ENCODE measurements at regions not wholly inside any gene's neighbourhood (a gene's known extent, or its start where the extent isn't known, plus 50 kb on each side); places are given as distances from the start of the nearest gene placed in this dataset.

- DNase-seq: no peak
These were observed 67.3 kb upstream of the NPY start for GRCh38 chr7:24216576-24217125.

- no peak for DNase-seq
These were observed 62.5 kb upstream of the NPY start for GRCh38 chr7:24221500-24221899.

GRCh38 chr7:24227068-24227467, 56.9 kb upstream of the NPY start:
- no peak for DNase-seq

GRCh38 chr7:24227603-24228359, 56.2 kb upstream of the NPY start:
- no peak for DNase-seq

GRCh38 chr7:24229481-24230226, 54.3 kb upstream of the NPY start:
- no peak for DNase-seq

GRCh38 chr7:24231493-24231892, 52.5 kb upstream of the NPY start:
- no peak for DNase-seq

- no peak for DNase-seq
These were observed 50.6 kb upstream of the NPY start for GRCh38 chr7:24233386-24233785.

Data from SIG-M5 (cell line).